K562 (cell line): ENCODE measurements at regions not wholly inside any gene's neighbourhood (a gene's known extent, or its start where the extent isn't known, plus 50 kb on each side); places are given as distances from the start of the nearest gene placed in this dataset.

Source experiments
- CBFB ChIP-seq: sonication (generic); formaldehyde crosslinking; IDR thresholded peaks from 2 replicates; pipeline ENCODE4 v1.4.0; 2020; ENCODE audit warnings: mild to moderate bottlenecking, missing genetic modification reagents
- COPS2 ChIP-seq: fragments of 450-650 bp; conservative IDR thresholded peaks from 2 replicates; pipeline ENCODE4 v1.6.1; 2016; ENCODE audit warnings: mild to moderate bottlenecking, moderate library complexity
- E2F6 ChIP-seq, 2 experiments: IDR thresholded peaks; 2 replicates each; pipeline ENCODE4 v1.6.1; 2011; ENCODE audit warnings: borderline replicate concordance in 1 of 2, control low read depth in 1 of 2, low read depth in 1 of 2, low read length in 1 of 2, mild to moderate bottlenecking in 1 of 2, mixed read lengths in 1 of 2, moderate library complexity in 1 of 2; ENCODE audit not compliant: insufficient read depth in 1 of 2, insufficient read length in 1 of 2, poor library complexity in 1 of 2, severe bottlenecking in 1 of 2; ENCODE audit errors: extremely low read depth in 1 of 2
- EGR1 ChIP-seq: fragments of 450-650 bp; conservative IDR thresholded peaks from 2 replicates; pipeline ENCODE4 v1.6.1; 2017; ENCODE audit warnings: mild to moderate bottlenecking
- FOS ChIP-seq: IDR thresholded peaks from 3 replicates; pipeline ENCODE4 v1.6.1; 2011; ENCODE audit not compliant: insufficient read length; ENCODE audit errors: extremely low read depth
- GTF2E2 ChIP-seq: fragments of 200-800 bp; sonication (Bioruptor generic); IDR thresholded peaks from 2 replicates; pipeline ENCODE4 v1.6.1; 2016; ENCODE audit warnings: missing genetic modification characterization, missing compliant biosample characterization
- POLR2AphosphoS5 ChIP-seq: IDR thresholded peaks from 2 replicates; pipeline ENCODE4 v1.6.1; 2011; ENCODE audit warnings: mild to moderate bottlenecking, low read depth, low read length, moderate library complexity; ENCODE audit not compliant: control insufficient read depth, insufficient read depth
- RFX7 ChIP-seq: fragments of 250-450 bp; sonication (Bioruptor Pico); IDR thresholded peaks from 2 replicates; pipeline ENCODE4 v1.5.1; 2021; ENCODE audit warnings: mild to moderate bottlenecking
- TAL1 ChIP-seq: fragments of 450-650 bp; IDR thresholded peaks from 2 replicates; pipeline ENCODE4 v1.6.1; 2016; ENCODE audit warnings: mild to moderate bottlenecking
- ZKSCAN1 ChIP-seq: fragments of 150-350 bp; IDR thresholded peaks from 2 replicates; pipeline ENCODE4 v1.6.1; 2016; ENCODE audit warnings: low read depth, low read length
- ZNF311 ChIP-seq: fragments of 250-450 bp; sonication (Bioruptor Pico); IDR thresholded peaks from 2 replicates; pipeline ENCODE4 v1.4.0; 2020; ENCODE audit warnings: mild to moderate bottlenecking, moderate library complexity
- TF ChIP-seq, protein P1 (sequence below), 3 experiments: IDR thresholded peaks in 2 of 3; conservative IDR thresholded peaks in 1 of 3; 2 replicates each; pipeline ENCODE4 v1.5.1; 2011 to 2012; ENCODE audit warnings: low read length in 3 of 3, mild to moderate bottlenecking in 3 of 3, control low read depth in 2 of 3, improper control_type of control experiment in 1 of 3, inconsistent platforms in 1 of 3, low read depth in 1 of 3, mixed read lengths in 1 of 3, moderate library complexity in 1 of 3; ENCODE audit not compliant: insufficient read depth in 2 of 3
- TF ChIP-seq, protein P2 (sequence below): fragments of 250-450 bp; sonication (Bioruptor Pico); IDR thresholded peaks from 2 replicates; pipeline ENCODE4 v1.5.0; 2021; ENCODE audit warnings: mild to moderate bottlenecking, borderline replicate concordance

DNA sequence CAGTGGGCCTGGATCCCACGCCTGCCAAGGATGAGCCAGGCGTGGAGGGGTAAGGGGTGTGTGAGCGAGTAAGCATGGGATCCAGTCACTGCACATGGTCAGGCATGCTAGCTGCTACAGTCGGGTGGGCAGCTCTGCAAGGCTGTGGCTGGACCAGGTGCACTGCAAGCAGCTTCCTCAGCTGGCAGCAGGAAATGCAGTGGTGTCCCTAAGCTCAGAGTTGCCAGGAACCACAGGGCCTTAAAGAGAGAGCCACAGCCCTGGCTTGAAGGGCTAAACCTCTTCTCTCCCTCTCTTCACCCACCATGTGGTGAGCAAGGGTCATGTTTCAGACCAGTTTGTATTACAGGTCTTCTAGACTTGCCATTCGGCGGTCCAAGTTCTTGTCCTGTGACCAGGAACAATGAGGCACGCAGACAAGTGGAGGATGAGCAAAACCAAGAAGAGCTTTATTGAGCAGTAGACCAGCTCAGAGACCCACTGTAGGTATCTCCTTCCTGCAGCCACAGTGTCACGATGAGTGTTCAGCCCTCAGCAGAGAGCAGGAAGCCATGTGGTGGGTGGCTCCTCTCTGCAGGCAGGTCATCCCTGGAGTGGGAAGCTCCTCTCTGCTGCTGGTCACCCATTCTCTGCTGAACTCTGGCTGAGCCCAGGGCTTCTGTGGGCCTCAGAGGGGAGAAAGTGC lies 511.9 kb downstream of the PYDC2 start:
- TF ChIP-seq EGR1 (no peak), CBFB (no peak), POLR2AphosphoS5 (no peak), RFX7 (CRISPR knock-in tag) (no peak), TAL1 (no peak), COPS2 (no peak), ZNF311 (CRISPR knock-in tag) (no peak), GTF2E2 (tag) (no peak), FOS (no peak), ZKSCAN1 (no peak), E2F6 (IDR thresholded peaks at IDR 0.05; ENCODE audit: borderline replicate concordance in 1 of 2, extremely low read depth in 1 of 2, insufficient read depth in 1 of 2, insufficient read length in 1 of 2, low read depth in 1 of 2, low read length in 1 of 2, poor library complexity in 1 of 2, severe bottlenecking in 1 of 2) (no peak)
- TF ChIP-seq, protein P1, sequence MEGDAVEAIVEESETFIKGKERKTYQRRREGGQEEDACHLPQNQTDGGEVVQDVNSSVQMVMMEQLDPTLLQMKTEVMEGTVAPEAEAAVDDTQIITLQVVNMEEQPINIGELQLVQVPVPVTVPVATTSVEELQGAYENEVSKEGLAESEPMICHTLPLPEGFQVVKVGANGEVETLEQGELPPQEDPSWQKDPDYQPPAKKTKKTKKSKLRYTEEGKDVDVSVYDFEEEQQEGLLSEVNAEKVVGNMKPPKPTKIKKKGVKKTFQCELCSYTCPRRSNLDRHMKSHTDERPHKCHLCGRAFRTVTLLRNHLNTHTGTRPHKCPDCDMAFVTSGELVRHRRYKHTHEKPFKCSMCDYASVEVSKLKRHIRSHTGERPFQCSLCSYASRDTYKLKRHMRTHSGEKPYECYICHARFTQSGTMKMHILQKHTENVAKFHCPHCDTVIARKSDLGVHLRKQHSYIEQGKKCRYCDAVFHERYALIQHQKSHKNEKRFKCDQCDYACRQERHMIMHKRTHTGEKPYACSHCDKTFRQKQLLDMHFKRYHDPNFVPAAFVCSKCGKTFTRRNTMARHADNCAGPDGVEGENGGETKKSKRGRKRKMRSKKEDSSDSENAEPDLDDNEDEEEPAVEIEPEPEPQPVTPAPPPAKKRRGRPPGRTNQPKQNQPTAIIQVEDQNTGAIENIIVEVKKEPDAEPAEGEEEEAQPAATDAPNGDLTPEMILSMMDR (IDR thresholded peaks at IDR 0.05 in 2 of 3, conservative IDR thresholded peaks at IDR 0.05 in 1 of 3; ENCODE audit: insufficient read depth in 2 of 3, low read depth in 1 of 3, low read length in 3 of 3): no peak
- TF ChIP-seq, protein P2, sequence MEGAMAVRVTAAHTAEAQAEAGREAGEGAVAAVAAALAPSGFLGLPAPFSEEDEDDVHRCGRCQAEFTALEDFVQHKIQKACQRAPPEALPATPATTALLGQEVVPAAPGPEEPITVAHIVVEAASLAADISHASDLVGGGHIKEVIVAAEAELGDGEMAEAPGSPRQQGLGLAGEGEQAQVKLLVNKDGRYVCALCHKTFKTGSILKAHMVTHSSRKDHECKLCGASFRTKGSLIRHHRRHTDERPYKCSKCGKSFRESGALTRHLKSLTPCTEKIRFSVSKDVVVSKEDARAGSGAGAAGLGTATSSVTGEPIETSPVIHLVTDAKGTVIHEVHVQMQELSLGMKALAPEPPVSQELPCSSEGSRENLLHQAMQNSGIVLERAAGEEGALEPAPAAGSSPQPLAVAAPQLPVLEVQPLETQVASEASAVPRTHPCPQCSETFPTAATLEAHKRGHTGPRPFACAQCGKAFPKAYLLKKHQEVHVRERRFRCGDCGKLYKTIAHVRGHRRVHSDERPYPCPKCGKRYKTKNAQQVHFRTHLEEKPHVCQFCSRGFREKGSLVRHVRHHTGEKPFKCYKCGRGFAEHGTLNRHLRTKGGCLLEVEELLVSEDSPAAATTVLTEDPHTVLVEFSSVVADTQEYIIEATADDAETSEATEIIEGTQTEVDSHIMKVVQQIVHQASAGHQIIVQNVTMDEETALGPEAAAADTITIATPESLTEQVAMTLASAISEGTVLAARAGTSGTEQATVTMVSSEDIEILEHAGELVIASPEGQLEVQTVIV (CRISPR knock-in tag): no peak
